Epithelial cell of esophagus (primary cell): ENCODE measurements at regions not wholly inside any gene's neighbourhood (a gene's known extent, or its start where the extent isn't known, plus 50 kb on each side); places are given as distances from the start of the nearest gene placed in this dataset.

ENCODE experiments used
- DNase-seq: peaks from one replicate; pipeline ENCODE4 v3.0.0; 2010; ENCODE audit warnings: low read depth
- H3K4me3 ChIP-seq: 2 replicates; pipeline ENCODE4 v1.5.1; 2011; ENCODE audit warnings: mild to moderate bottlenecking, low read length, control low read depth
- CTCF ChIP-seq: IDR thresholded peaks from 2 replicates; pipeline ENCODE4 v1.5.1; 2011; ENCODE audit warnings: low read depth, mild to moderate bottlenecking, low read length, control low read depth, inconsistent platforms; ENCODE audit not compliant: insufficient read depth; ENCODE audit errors: missing control alignments

GRCh38 chr3:145395421-145395820 is 765.6 kb downstream of the PLOD2 start:
- DNase-seq, result no peak
- TF ChIP-seq CTCF, result no peak
- H3K4me3 ChIP-seq, result no peak overlapping the region

- TF ChIP-seq CTCF, result no peak
- DNase-seq, result no peak
- H3K4me3 ChIP-seq, result no peak overlapping the region
Measured at GRCh38 chr3:145411605-145412004, 749.4 kb downstream of the PLOD2 start.

GRCh38 chr3:145417678-145418077 is 743.3 kb downstream of the PLOD2 start:
- H3K4me3 ChIP-seq, result no peak overlapping the region
- TF ChIP-seq CTCF, result no peak
- DNase-seq, result no peak

GRCh38 chr3:145422556-145422955 is 738.4 kb downstream of the PLOD2 start:
- H3K4me3 ChIP-seq, result no peak overlapping the region
- no peak for TF ChIP-seq CTCF
- DNase-seq, result peak; percentile 14

GRCh38 chr3:145427355-145427754 is 733.6 kb downstream of the PLOD2 start:
- no peak for TF ChIP-seq CTCF
- H3K4me3 ChIP-seq, result no peak overlapping the region
- DNase-seq, result no peak

GRCh38 chr3:145429546-145429945 is 731.4 kb downstream of the PLOD2 start:
- no peak for TF ChIP-seq CTCF
- no peak overlapping the region for H3K4me3 ChIP-seq
- no peak for DNase-seq

GRCh38 chr3:145448436-145448835 is 712.5 kb downstream of the PLOD2 start:
- no peak for TF ChIP-seq CTCF
- peak; percentile 48 for DNase-seq

More at GRCh38 chr3:145448436-145448835, 712.5 kb downstream of the PLOD2 start:
- H3K4me3 ChIP-seq, result no peak overlapping the region
